ENCODE measurements at regions not wholly inside any gene's neighbourhood (a gene's known extent, or its start where the extent isn't known, plus 50 kb on each side); places are given as distances from the start of the nearest gene placed in this dataset.
"Not testable (repeated sequence)": the region's sequence is repeated elsewhere in the genome, so short reads cannot be mapped to it uniquely, and the experiment has no call there.

GRCh38 chr6:27144740-27145079, 102.8 kb upstream of the PRSS16 start:
- peak overlapping the region; percentile 59 to 71 for H3K4me3 ChIP-seq
- H3K9me3 ChIP-seq = no peaks in the 10 kb centered on the region
- no peaks in the 10 kb centered on the region for H3K36me3 ChIP-seq
- DNase-seq (ENCODE audit: extremely low spot score in 2 of 2) = no peak
- peaks cover 15% of the 10 kb centered on the region for H3K4me1 ChIP-seq
- peak in 1 of 2 donors; percentile 1 for TF ChIP-seq POLR2AphosphoS5 (IDR thresholded peaks at IDR 0.05; ENCODE audit: insufficient read depth in 1 of 2, low read depth in 1 of 2)
- TF ChIP-seq, protein P1, sequence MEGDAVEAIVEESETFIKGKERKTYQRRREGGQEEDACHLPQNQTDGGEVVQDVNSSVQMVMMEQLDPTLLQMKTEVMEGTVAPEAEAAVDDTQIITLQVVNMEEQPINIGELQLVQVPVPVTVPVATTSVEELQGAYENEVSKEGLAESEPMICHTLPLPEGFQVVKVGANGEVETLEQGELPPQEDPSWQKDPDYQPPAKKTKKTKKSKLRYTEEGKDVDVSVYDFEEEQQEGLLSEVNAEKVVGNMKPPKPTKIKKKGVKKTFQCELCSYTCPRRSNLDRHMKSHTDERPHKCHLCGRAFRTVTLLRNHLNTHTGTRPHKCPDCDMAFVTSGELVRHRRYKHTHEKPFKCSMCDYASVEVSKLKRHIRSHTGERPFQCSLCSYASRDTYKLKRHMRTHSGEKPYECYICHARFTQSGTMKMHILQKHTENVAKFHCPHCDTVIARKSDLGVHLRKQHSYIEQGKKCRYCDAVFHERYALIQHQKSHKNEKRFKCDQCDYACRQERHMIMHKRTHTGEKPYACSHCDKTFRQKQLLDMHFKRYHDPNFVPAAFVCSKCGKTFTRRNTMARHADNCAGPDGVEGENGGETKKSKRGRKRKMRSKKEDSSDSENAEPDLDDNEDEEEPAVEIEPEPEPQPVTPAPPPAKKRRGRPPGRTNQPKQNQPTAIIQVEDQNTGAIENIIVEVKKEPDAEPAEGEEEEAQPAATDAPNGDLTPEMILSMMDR (IDR thresholded peaks at IDR 0.05) = no peak
- H3K27me3 ChIP-seq = no peaks in the 10 kb centered on the region
- H3K27ac ChIP-seq = no peak overlapping the region
- intact Hi-C loops (cut with DNase I) = no loop called here

DNA sequence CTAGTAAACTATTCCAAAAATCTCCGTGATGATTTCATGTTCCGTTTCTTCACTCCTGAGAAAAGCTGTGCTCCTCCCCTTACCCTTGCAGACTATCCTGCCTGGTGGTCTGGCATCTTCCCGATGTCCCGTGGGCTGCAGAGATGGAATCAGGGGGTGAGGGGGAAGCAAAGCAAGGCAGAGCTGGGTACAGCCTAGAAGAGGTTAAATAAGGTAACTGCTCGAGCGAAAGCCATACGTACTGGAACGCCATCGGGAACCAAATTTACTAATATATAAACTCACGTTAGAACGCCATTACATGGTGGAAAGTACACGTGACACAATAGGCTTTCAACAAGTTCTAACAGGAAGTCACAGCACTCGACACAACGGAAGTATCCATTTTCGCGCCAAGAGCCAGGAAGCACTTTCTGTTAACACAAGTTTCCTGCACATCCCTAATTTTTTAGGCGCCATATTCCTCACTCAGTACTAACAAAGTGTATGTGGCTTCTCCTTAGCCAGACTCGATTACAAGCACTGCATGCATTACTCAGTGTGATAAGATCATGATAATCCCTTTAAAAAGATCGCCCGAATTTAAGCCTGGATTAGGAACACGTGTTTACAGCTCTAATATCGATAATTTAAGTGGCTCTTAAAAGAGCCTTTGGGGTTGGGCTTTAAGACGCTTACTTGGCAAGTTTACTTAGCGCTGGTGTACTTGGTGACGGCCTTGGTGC, 101.6 kb upstream of the PRSS16 start:
- intact Hi-C loops (cut with DNase I) = loop anchor here (2.0 kb wide), 1 partner anchor 13 kb away; a partner anchor contains a TSS
- Histone ChIP-seq H3K9me3 (no peaks in the 10 kb centered on the region), H3K4me1 (peaks cover 8% of the 10 kb centered on the region), H3K36me3 (no peaks in the 10 kb centered on the region), H3K4me3 (peak overlapping the region; percentile 59 to 71), H3K27me3 (no peaks in the 10 kb centered on the region), H3K27ac (peak overlapping the region; percentile 92)
- DNase-seq (ENCODE audit: extremely low spot score in 2 of 2) = peak in 1 of 2 donors; percentile 97
- TF ChIP-seq POLR2A (IDR thresholded peaks at IDR 0.05) (peak in 1 of 2 donors; percentile 59), POLR2AphosphoS5 (IDR thresholded peaks at IDR 0.05; ENCODE audit: insufficient read depth in 1 of 2, low read depth in 1 of 2) (peak in 1 of 2 donors; percentile 96)
- TF ChIP-seq, protein P1 (IDR thresholded peaks at IDR 0.05) = no peak

- peak overlapping the region; percentile 59 to 71 for H3K4me3 ChIP-seq
- H3K4me1 ChIP-seq; H3K27me3 ChIP-seq; DNase-seq (ENCODE audit: extremely low spot score in 2 of 2); H3K9me3 ChIP-seq; H3K36me3 ChIP-seq: not testable (repeated sequence)
- intact Hi-C loops (cut with DNase I) = loop anchor here (2.0 kb wide), 1 partner anchor 14 kb away; a partner anchor contains a TSS
- H3K27ac ChIP-seq = peak overlapping the region; percentile 92
These were observed 101.1 kb upstream of the PRSS16 start for GRCh38 chr6:27146456-27146705.

- no peaks in the 10 kb centered on the region for H3K27me3 ChIP-seq
- H3K4me3 ChIP-seq = peak overlapping the region; percentile 59 to 71
- TF ChIP-seq, protein P1 (IDR thresholded peaks at IDR 0.05) = no peak
- TF ChIP-seq POLR2AphosphoS5 (IDR thresholded peaks at IDR 0.05; ENCODE audit: insufficient read depth in 1 of 2, low read depth in 1 of 2) (peak; percentile 93 to 99), POLR2A (IDR thresholded peaks at IDR 0.05) (peak in 1 of 2 donors; percentile 94)
- intact Hi-C loops (cut with DNase I) = loop anchor here (2.0 kb wide), 1 partner anchor 14 kb away; a partner anchor contains a TSS
- H3K27ac ChIP-seq = peak overlapping the region; percentile 92
- DNase-seq (ENCODE audit: extremely low spot score in 2 of 2) = peak in 1 of 2 donors; percentile 97
- H3K4me1 ChIP-seq = peaks cover 8% of the 10 kb centered on the region
- no peaks in the 10 kb centered on the region for H3K36me3 ChIP-seq
- H3K9me3 ChIP-seq = no peaks in the 10 kb centered on the region
These were observed 100.6 kb upstream of the PRSS16 start for GRCh38 chr6:27146706-27147505.

GRCh38 chr6:27148404-27148795, 99.1 kb upstream of the PRSS16 start:
- Histone ChIP-seq H3K36me3 (no peaks in the 10 kb centered on the region), H3K4me1 (peaks cover 8% of the 10 kb centered on the region), H3K27me3 (no peaks in the 10 kb centered on the region), H3K9me3 (no peaks in the 10 kb centered on the region), H3K4me3 (no peak overlapping the region), H3K27ac (no peak overlapping the region)
- TF ChIP-seq, protein P1 (IDR thresholded peaks at IDR 0.05) = no peak
- no peak for TF ChIP-seq POLR2AphosphoS5 (IDR thresholded peaks at IDR 0.05; ENCODE audit: insufficient read depth in 1 of 2, low read depth in 1 of 2)
- DNase-seq (ENCODE audit: extremely low spot score in 2 of 2) = no peak
- intact Hi-C loops (cut with DNase I) = no loop called here
